Esophagus squamous epithelium (tissue), 5 donors: ENCODE measurements at regions not wholly inside any gene's neighbourhood (a gene's known extent, or its start where the extent isn't known, plus 50 kb on each side); places are given as distances from the start of the nearest gene placed in this dataset.

Experiments used
- DNase-seq: peaks from one replicate; lab custom pipeline; 2025; lab: John Stamatoyannopoulos, UW
- H3K27ac ChIP-seq, 4 donors: fragments of 200-600 bp; sonication (generic); one replicate each; pipeline ENCODE4 v1.5.1; 2016 to 2019; ENCODE audit warnings: mild to moderate bottlenecking in 1 of 4
- H3K27me3 ChIP-seq, 4 donors: fragments of 200-600 bp; sonication (generic); 1 replicate in 3 of 4; 2 replicates in 1 of 4; pipeline versions ENCODE4 v1.5.1 to v1.6.0; 2017 to 2021; ENCODE audit warnings: antibody characterized with exemption in 1 of 4
- H3K36me3 ChIP-seq, 3 donors: fragments of 200-600 bp; sonication (generic); one replicate each; pipeline ENCODE4 v1.5.1; 2016 to 2019
- H3K4me1 ChIP-seq, 3 donors: fragments of 200-600 bp; sonication (generic); one replicate each; pipeline ENCODE4 v1.5.1; 2017 to 2019
- H3K4me3 ChIP-seq, 4 donors: fragments of 200-600 bp; sonication (generic); 1 replicate in 3 of 4; 2 replicates in 1 of 4; pipeline ENCODE4 v1.5.1; 2016 to 2019; ENCODE audit warnings: mild to moderate bottlenecking in 2 of 4, moderate library complexity in 1 of 4
- H3K9me3 ChIP-seq, 3 donors: fragments of 200-600 bp; sonication (generic); one replicate each; pipeline ENCODE4 v1.5.1; 2016 to 2019
- CTCF ChIP-seq, 6 experiments: fragments of 450-650 bp in 4 of 6; fragments of 200-600 bp in 2 of 6; sonication (generic) in 2 of 6; IDR thresholded peaks; one replicate each; pipeline ENCODE4 v1.5.1; 2016 to 2019; ENCODE audit warnings: antibody characterized with exemption in 6 of 6, mild to moderate bottlenecking in 4 of 6, moderate library complexity in 4 of 6
- POLR2A ChIP-seq, 4 donors: fragments of 450-650 bp; IDR thresholded peaks; one replicate each; pipeline ENCODE4 v1.6.1; 2017; ENCODE audit warnings: antibody characterized with exemption in 4 of 4, mild to moderate bottlenecking in 4 of 4, moderate library complexity in 3 of 4
- WGBS, 2 donors: methylation state at CpG; one replicate each; pipeline ENCODE4 v1.1.5; 2018; 5-methylcytosine and 5-hydroxymethylcytosine counted together
- intact Hi-C: fragments of 100-400 bp; cut with DNase I; formaldehyde crosslinking; loops from one replicate; pipeline ENCODE4 v1.15.0; 2022
- donor health status: DM: yes; HTN: yes; CAD: no.

DNA sequence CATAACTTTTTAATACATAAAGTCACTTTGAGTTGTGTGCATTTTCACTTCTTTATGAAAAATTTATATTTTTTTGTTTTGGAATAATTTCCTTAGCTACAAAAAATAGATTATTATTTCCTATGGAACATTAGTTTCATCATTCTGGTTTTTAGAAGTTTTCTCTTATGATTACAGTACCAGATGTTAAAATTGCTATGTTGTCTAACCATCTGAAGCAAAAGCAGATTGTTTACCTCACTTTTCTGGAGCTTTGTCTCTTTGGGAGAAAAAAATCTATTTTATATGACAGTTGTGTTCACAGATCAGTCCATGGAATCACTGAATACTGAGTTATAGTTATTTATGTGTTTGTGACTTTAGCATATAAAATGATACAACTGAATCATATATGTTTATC lies 708.9 kb upstream of the RIOK2 start:
- no peak for TF ChIP-seq CTCF (IDR thresholded peaks at IDR 0.05)
- TF ChIP-seq POLR2A (IDR thresholded peaks at IDR 0.05): no peak
- no peaks in the 10 kb centered on the region for H3K9me3 ChIP-seq
- no peaks in the 10 kb centered on the region for H3K4me1 ChIP-seq
- H3K36me3 ChIP-seq: no peaks in the 10 kb centered on the region
- no peak overlapping the region for H3K4me3 ChIP-seq
- intact Hi-C loops: no loop called here
- H3K27me3 ChIP-seq: no peaks in the 10 kb centered on the region
- H3K27ac ChIP-seq: no peak overlapping the region
- DNase-seq: no peak

DNA sequence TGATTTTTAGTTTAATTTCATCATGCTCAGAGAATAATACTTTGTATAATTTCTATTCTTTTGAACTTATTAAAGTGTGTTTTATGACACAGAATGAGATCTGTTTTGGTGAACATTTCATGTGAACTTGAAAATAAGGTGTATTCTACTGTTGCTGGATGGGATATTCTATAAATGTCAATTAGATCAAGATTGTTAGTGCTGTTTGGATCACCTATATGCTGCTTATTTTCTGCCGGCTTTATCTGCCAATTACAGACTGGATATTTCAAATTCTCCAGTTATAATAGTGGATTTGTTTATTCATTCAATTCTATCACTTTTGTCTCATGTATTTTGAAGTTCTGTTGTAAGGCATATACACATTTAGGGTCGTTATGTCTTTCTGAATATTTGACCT lies 720.7 kb upstream of the RIOK2 start:
- Histone ChIP-seq H3K36me3 (no peaks in the 10 kb centered on the region), H3K9me3 (peaks cover 0 to 11% (median 0%) of the 10 kb centered on the region in 3 donors), H3K4me1 (no peaks in the 10 kb centered on the region), H3K4me3 (no peak overlapping the region), H3K27me3 (no peaks in the 10 kb centered on the region), H3K27ac (no peak overlapping the region)
- intact Hi-C loops: no loop called here
- DNase-seq: no peak
- WGBS, 2 donors: 66 to 67% methylated on average over 2 of the region's 2 CpGs
- TF ChIP-seq CTCF (IDR thresholded peaks at IDR 0.05) (no peak), POLR2A (IDR thresholded peaks at IDR 0.05) (no peak)

DNA sequence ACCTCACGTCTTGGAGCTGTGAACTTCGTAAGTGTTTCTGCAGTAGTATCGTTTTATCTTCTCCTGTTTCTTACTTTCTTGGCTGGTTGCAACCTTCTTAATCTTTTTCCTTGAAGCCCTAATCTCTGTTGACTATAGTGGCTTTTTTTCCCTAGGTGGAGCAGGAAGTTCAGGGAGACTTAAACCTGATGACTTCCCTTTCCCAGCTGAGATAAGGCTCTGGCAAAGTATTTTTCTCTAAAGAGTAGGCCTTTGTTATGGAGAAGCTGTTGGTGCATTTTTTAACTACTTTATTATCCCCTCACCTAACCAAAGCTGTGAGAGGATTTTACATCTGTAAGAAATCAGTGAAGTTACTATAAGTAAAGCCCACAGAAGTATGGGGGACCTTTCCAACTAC lies 723.1 kb upstream of the RIOK2 start:
- DNase-seq: no peak
- no peaks in the 10 kb centered on the region for H3K4me1 ChIP-seq
- peaks cover 0 to 11% (median 0%) of the 10 kb centered on the region in 3 donors for H3K9me3 ChIP-seq
- H3K27ac ChIP-seq: no peak overlapping the region
- WGBS, 2 donors: 81 to 90% methylated on average over 3 of the region's 3 CpGs
- H3K27me3 ChIP-seq: no peaks in the 10 kb centered on the region
- H3K4me3 ChIP-seq: no peak overlapping the region
- intact Hi-C loops: no loop called here
- no peak for TF ChIP-seq CTCF (IDR thresholded peaks at IDR 0.05)
- no peak for TF ChIP-seq POLR2A (IDR thresholded peaks at IDR 0.05)
- no peaks in the 10 kb centered on the region for H3K36me3 ChIP-seq

DNA sequence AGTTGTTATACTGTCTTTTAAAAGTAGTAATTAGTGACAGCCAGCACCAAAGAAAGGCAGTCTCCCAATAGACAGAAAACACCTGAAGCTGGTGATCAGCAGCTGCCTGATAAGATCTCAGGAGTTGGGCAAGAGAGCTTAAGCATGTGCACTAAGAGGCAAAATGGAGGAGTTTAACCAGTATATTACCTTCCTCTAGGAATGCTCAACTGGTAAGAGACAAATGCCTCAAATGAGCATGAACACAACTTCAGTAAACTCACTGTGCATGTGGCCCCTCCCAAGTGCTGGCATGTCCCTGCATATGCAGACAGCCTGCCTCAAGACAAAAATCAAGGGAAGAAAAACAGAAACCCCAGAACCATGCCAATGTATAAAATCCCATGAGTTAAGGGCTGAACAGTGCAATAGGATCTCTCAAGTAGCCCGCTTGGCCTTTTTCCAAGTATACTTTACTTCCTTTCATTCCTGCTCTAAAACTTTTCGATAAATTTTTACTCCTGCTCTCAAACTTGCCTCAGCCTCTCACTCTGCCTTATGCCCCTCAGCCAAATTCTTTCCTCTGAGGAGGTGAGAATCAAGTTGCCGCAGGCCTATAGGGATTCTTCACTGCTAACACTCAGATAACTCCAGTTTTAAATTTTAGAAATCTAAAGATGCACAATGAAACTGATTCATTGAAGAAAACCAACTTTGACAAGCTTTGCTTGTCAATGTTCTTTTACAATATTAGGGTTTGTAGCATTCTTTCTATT lies 724.8 kb upstream of the RIOK2 start:
- intact Hi-C loops: no loop called here
- 68 to 77% methylated on average over 3 of the region's 3 CpGs for WGBS, 2 donors
- Histone ChIP-seq H3K9me3 (peaks cover 0 to 8% (median 0%) of the 10 kb centered on the region in 3 donors), H3K36me3 (no peaks in the 10 kb centered on the region), H3K4me1 (no peaks in the 10 kb centered on the region), H3K27me3 (no peaks in the 10 kb centered on the region), H3K27ac (no peak overlapping the region), H3K4me3 (no peak overlapping the region)
- TF ChIP-seq POLR2A (IDR thresholded peaks at IDR 0.05) (no peak), CTCF (IDR thresholded peaks at IDR 0.05) (no peak)
- no peak for DNase-seq

GRCh38 chr5:97909541-97909940 lies 726.5 kb upstream of the RIOK2 start:
- WGBS, 2 donors: 53 to 90% methylated on average over 1 of the region's 1 CpG
- Histone ChIP-seq H3K4me3 (no peak overlapping the region), H3K4me1 (no peaks in the 10 kb centered on the region), H3K9me3 (peaks cover 0 to 1% (median 0%) of the 10 kb centered on the region in 3 donors), H3K27ac (no peak overlapping the region), H3K36me3 (no peaks in the 10 kb centered on the region), H3K27me3 (no peaks in the 10 kb centered on the region)
- intact Hi-C loops: no loop called here
- DNase-seq: no peak
- TF ChIP-seq CTCF (IDR thresholded peaks at IDR 0.05) (no peak), POLR2A (IDR thresholded peaks at IDR 0.05) (no peak)
